Stomach (tissue), 4 donors: ENCODE measurements at regions not wholly inside any gene's neighbourhood (a gene's known extent, or its start where the extent isn't known, plus 50 kb on each side); places are given as distances from the start of the nearest gene placed in this dataset.

Experiments
- POLR2AphosphoS5 ChIP-seq, 3 donors: sonication (generic); formaldehyde crosslinking; IDR thresholded peaks; one replicate each; pipeline ENCODE4 v1.6.1; 2016; ENCODE audit warnings: antibody characterized with exemption in 3 of 3
- TF ChIP-seq, protein P1 (sequence below), 7 experiments: fragments of 450-650 bp in 4 of 7; fragments of 200-600 bp in 3 of 7; sonication (generic) in 3 of 7; IDR thresholded peaks; one replicate each; pipeline ENCODE4 v1.5.1; 2016 to 2019; ENCODE audit warnings: antibody characterized with exemption in 7 of 7, control low read depth in 2 of 7, mild to moderate bottlenecking in 1 of 7

GRCh38 chrX:5681159-5681558 is 547.5 kb downstream of the NLGN4X start:
- TF ChIP-seq, protein P1, sequence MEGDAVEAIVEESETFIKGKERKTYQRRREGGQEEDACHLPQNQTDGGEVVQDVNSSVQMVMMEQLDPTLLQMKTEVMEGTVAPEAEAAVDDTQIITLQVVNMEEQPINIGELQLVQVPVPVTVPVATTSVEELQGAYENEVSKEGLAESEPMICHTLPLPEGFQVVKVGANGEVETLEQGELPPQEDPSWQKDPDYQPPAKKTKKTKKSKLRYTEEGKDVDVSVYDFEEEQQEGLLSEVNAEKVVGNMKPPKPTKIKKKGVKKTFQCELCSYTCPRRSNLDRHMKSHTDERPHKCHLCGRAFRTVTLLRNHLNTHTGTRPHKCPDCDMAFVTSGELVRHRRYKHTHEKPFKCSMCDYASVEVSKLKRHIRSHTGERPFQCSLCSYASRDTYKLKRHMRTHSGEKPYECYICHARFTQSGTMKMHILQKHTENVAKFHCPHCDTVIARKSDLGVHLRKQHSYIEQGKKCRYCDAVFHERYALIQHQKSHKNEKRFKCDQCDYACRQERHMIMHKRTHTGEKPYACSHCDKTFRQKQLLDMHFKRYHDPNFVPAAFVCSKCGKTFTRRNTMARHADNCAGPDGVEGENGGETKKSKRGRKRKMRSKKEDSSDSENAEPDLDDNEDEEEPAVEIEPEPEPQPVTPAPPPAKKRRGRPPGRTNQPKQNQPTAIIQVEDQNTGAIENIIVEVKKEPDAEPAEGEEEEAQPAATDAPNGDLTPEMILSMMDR (IDR thresholded peaks at IDR 0.05): no peak
- TF ChIP-seq POLR2AphosphoS5 (IDR thresholded peaks at IDR 0.05): no peak
